Astrocyte (in vitro differentiated cells and primary cell): ENCODE measurements at regions not wholly inside any gene's neighbourhood (a gene's known extent, or its start where the extent isn't known, plus 50 kb on each side); places are given as distances from the start of the nearest gene placed in this dataset.
A peak's percentile ranks its signal among the peaks of the same experiment; 100 is the strongest.

ENCODE experiments used
- DNase-seq: peaks from one replicate; pipeline ENCODE4 v3.0.0-alpha.2; 2010; ENCODE audit warnings: low read depth
- FAIRE-seq: peaks from 2 replicates; lab custom pipeline; 2011; peaks lifted over from hg19 to GRCh38; lab: Jason Lieb, UNC
- H2AFZ ChIP-seq: 2 replicates; pipeline ENCODE4 v1.6.0; 2012; ENCODE audit warnings: low read depth, low read length, inconsistent platforms
- H3K27ac ChIP-seq: 2 replicates; pipeline ENCODE4 v1.5.1; 2011; ENCODE audit warnings: low read depth, low read length, inconsistent platforms
- H3K27me3 ChIP-seq: 2 replicates; pipeline ENCODE4 v1.6.0; 2011; ENCODE audit warnings: low read length, inconsistent platforms; ENCODE audit not compliant: insufficient read depth
- H3K36me3 ChIP-seq: 2 replicates; pipeline ENCODE4 v1.5.1; 2011; ENCODE audit warnings: low read length, inconsistent platforms; ENCODE audit not compliant: insufficient read depth
- H3K4me1 ChIP-seq: 2 replicates; pipeline ENCODE4 v1.5.1; 2011; ENCODE audit warnings: low read length, inconsistent platforms; ENCODE audit not compliant: insufficient read depth
- H3K4me2 ChIP-seq: 2 replicates; pipeline ENCODE4 v1.6.0; 2012; ENCODE audit warnings: low read length, inconsistent platforms
- H3K4me3 ChIP-seq: 2 replicates; pipeline ENCODE4 v1.5.1; 2011; ENCODE audit warnings: low read depth, mild to moderate bottlenecking, low read length, inconsistent platforms; ENCODE audit not compliant: insufficient read depth
- H3K79me2 ChIP-seq: 2 replicates; pipeline ENCODE4 v1.6.0; 2012; ENCODE audit warnings: mild to moderate bottlenecking, low read length, inconsistent platforms; ENCODE audit not compliant: insufficient read depth
- H3K9ac ChIP-seq: 2 replicates; pipeline ENCODE4 v1.6.0; 2012; ENCODE audit warnings: mild to moderate bottlenecking, low read length, inconsistent platforms
- H3K9me3 ChIP-seq: 2 replicates; pipeline ENCODE4 v1.5.1; 2012; ENCODE audit warnings: low read depth, mild to moderate bottlenecking, low read length, inconsistent platforms; ENCODE audit not compliant: insufficient read depth
- H4K20me1 ChIP-seq: 2 replicates; pipeline ENCODE4 v1.6.0; 2012; ENCODE audit warnings: low read length, inconsistent platforms; ENCODE audit not compliant: insufficient read depth
- H3K27ac Mint-ChIP-seq: one replicate; pipeline ENCODE4 v1.8.0; 2021; ENCODE audit warnings: mild to moderate bottlenecking, mixed read lengths; ENCODE audit not compliant: unreplicated experiment
- H3K27me3 Mint-ChIP-seq: one replicate; pipeline ENCODE4 v1.8.0; 2021; ENCODE audit warnings: low read depth, mixed read lengths; ENCODE audit not compliant: unreplicated experiment
- H3K36me3 Mint-ChIP-seq: one replicate; pipeline ENCODE4 v1.8.0; 2021; ENCODE audit warnings: low read depth, mixed read lengths; ENCODE audit not compliant: unreplicated experiment
- H3K4me1 Mint-ChIP-seq: one replicate; pipeline ENCODE4 v1.8.0; 2021; ENCODE audit warnings: low read depth, mixed read lengths; ENCODE audit not compliant: unreplicated experiment
- H3K4me3 Mint-ChIP-seq: one replicate; pipeline ENCODE4 v1.8.0; 2021; ENCODE audit warnings: mild to moderate bottlenecking, moderate library complexity, mixed read lengths; ENCODE audit not compliant: unreplicated experiment
- H3K9me3 Mint-ChIP-seq: one replicate; pipeline ENCODE4 v1.8.0; 2021; ENCODE audit warnings: mild to moderate bottlenecking, mixed read lengths; ENCODE audit not compliant: unreplicated experiment
- CTCF ChIP-seq: IDR thresholded peaks from 2 replicates; pipeline ENCODE4 v1.5.1; 2011; ENCODE audit warnings: low read depth, mild to moderate bottlenecking, inconsistent platforms, low read length, moderate library complexity; ENCODE audit not compliant: insufficient read depth
- EZH2 ChIP-seq: IDR thresholded peaks from 2 replicates; pipeline ENCODE4 v1.6.1; 2012; ENCODE audit warnings: mild to moderate bottlenecking, low read length, inconsistent platforms; ENCODE audit not compliant: insufficient read depth

- Histone ChIP-seq H3K9ac (no peak overlapping the region), H3K27me3 (no peaks in the 10 kb centered on the region), H3K4me3 (no peak overlapping the region), H3K36me3 (no peaks in the 10 kb centered on the region), H4K20me1 (no peaks in the 10 kb centered on the region), H2AFZ (no peak overlapping the region), H3K9me3 (no peaks in the 10 kb centered on the region), H3K27ac (no peak overlapping the region), H3K4me2 (no peak overlapping the region), H3K79me2 (no peaks in the 10 kb centered on the region), H3K4me1 (peaks cover 40% of the 10 kb centered on the region)
- FAIRE-seq, result no peak
- H3K27me3 Mint-ChIP-seq, result peaks cover 5% of the 10 kb centered on the region
- no peak for DNase-seq
- H3K9me3 Mint-ChIP-seq, result peaks cover 2% of the 10 kb centered on the region
- H3K36me3 Mint-ChIP-seq, result no peaks in the 10 kb centered on the region
- H3K4me1 Mint-ChIP-seq, result peaks cover 42% of the 10 kb centered on the region
- no peak for TF ChIP-seq CTCF
- TF ChIP-seq EZH2, result no peak
- H3K27ac Mint-ChIP-seq, result no peak overlapping the region
- no peak overlapping the region for H3K4me3 Mint-ChIP-seq
These were observed 154.1 kb downstream of the WNT5A start for GRCh38 chr3:55333046-55333445.

DNA sequence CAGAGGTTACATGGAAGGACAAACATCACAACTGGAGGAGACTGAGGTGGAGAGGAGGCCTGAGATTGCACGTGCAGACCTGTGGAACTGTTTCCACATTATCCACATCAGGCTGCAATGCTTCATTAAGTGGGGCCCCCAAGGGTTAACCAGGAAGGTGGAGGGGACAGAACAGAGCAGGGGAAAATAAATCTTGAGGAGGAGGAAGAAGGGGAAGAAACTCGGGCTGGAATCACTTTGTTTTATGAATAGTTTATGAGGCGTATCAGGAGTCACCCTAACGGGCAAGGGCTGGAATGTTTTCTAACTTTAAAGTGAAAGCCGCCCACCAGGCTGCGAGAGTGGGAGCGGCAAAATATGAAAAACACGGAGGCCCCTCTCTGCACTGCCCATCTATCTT is 154.9 kb downstream of the WNT5A start:
- Mint-ChIP-seq H3K27me3 (no peaks in the 10 kb centered on the region), H3K4me1 (peaks cover 43% of the 10 kb centered on the region), H3K4me3 (no peak overlapping the region), H3K36me3 (no peaks in the 10 kb centered on the region), H3K9me3 (peaks cover 2% of the 10 kb centered on the region), H3K27ac (peak overlapping the region; percentile 54)
- H3K36me3 ChIP-seq, result no peaks in the 10 kb centered on the region
- H3K4me2 ChIP-seq, result no peak overlapping the region
- H3K4me1 ChIP-seq, result peaks cover 45% of the 10 kb centered on the region
- no peaks in the 10 kb centered on the region for H4K20me1 ChIP-seq
- no peaks in the 10 kb centered on the region for H3K79me2 ChIP-seq
- no peaks in the 10 kb centered on the region for H3K27me3 ChIP-seq
- no peak overlapping the region for H3K9ac ChIP-seq
- no peak for TF ChIP-seq EZH2
- TF ChIP-seq CTCF, result no peak
- H2AFZ ChIP-seq, result no peak overlapping the region
- no peak overlapping the region for H3K4me3 ChIP-seq
- no peak for FAIRE-seq
- DNase-seq, result no peak
- H3K27ac ChIP-seq, result no peak overlapping the region
- H3K9me3 ChIP-seq, result no peaks in the 10 kb centered on the region

DNA sequence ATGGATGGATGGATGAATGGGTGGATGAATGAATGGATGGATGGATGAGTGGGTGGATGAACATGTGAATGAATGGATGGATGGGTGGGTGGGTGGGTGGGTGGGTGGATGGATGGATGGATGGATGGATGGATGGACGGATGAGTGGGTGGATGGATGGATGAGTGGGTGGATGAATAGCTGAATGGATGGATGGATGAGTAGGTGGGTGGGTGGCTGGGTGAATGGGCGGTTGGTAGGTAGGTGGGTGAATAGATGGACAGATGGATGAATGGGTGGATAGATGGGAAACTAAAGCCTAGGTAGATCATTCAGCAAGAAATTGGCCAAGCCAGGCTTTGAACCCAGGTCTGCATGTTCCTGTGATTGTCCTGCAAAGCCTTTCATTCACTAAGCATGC is 155.6 kb downstream of the WNT5A start:
- peaks cover 45% of the 10 kb centered on the region for H3K4me1 Mint-ChIP-seq
- H3K4me1 ChIP-seq, result peaks cover 46% of the 10 kb centered on the region
- H3K27ac ChIP-seq, result peak overlapping the region; percentile 97
- H3K4me3 ChIP-seq, result no peak overlapping the region
- H3K79me2 ChIP-seq, result no peaks in the 10 kb centered on the region
- H3K4me2 ChIP-seq, result no peak overlapping the region
- FAIRE-seq (peak; percentile 54), DNase-seq (no peak)
- H3K9ac ChIP-seq, result peak overlapping the region; percentile 83
- no peaks in the 10 kb centered on the region for H3K27me3 Mint-ChIP-seq
- no peak for TF ChIP-seq EZH2
- TF ChIP-seq CTCF, result no peak
- H3K36me3 ChIP-seq, result no peaks in the 10 kb centered on the region
- no peak overlapping the region for H3K4me3 Mint-ChIP-seq
- H3K9me3 Mint-ChIP-seq, result peaks cover 2% of the 10 kb centered on the region
- no peak overlapping the region for H2AFZ ChIP-seq
- H3K27ac Mint-ChIP-seq, result no peak overlapping the region
- no peaks in the 10 kb centered on the region for H3K9me3 ChIP-seq
- H4K20me1 ChIP-seq, result no peaks in the 10 kb centered on the region
- no peaks in the 10 kb centered on the region for H3K36me3 Mint-ChIP-seq
- no peaks in the 10 kb centered on the region for H3K27me3 ChIP-seq
